ENCODE measurements at regions not wholly inside any gene's neighbourhood (a gene's known extent, or its start where the extent isn't known, plus 50 kb on each side); places are given as distances from the start of the nearest gene placed in this dataset.

- no peak for DNase-seq
Measured at GRCh38 chr18:46329736-46330246, 225.6 kb downstream of the HAUS1 start.

- DNase-seq = no peak
Measured at GRCh38 chr18:46331316-46331715, 227.1 kb downstream of the HAUS1 start.

GRCh38 chr18:46332286-46332801 lies 228.2 kb downstream of the HAUS1 start:
- DNase-seq = no peak

GRCh38 chr18:46332921-46333341 lies 228.7 kb downstream of the HAUS1 start:
- peak; percentile 17 for DNase-seq

GRCh38 chr18:46333431-46334135 lies 229.4 kb downstream of the HAUS1 start:
- DNase-seq = peak; percentile 45

- DNase-seq = peak; percentile 39
Measured at GRCh38 chr18:46334868-46335281, 230.7 kb downstream of the HAUS1 start.

- no peak for DNase-seq
Measured at GRCh38 chr18:46335534-46336101, 231.4 kb downstream of the HAUS1 start.

GRCh38 chr18:46336278-46337111 lies 232.3 kb downstream of the HAUS1 start:
- DNase-seq = no peak

GRCh38 chr18:46337271-46337670 lies 233.1 kb downstream of the HAUS1 start:
- DNase-seq = no peak

GRCh38 chr18:46338205-46338604 lies 234.0 kb downstream of the HAUS1 start:
- DNase-seq = no peak

GRCh38 chr18:46338766-46339165 lies 234.6 kb downstream of the HAUS1 start:
- DNase-seq = no peak

- no peak for DNase-seq
Measured at GRCh38 chr18:46340716-46341115, 236.5 kb downstream of the HAUS1 start.

- DNase-seq = no peak
Measured at GRCh38 chr18:46341986-46342525, 237.9 kb downstream of the HAUS1 start.

GRCh38 chr18:46343456-46343855 lies 239.3 kb downstream of the HAUS1 start:
- no peak for DNase-seq

GRCh38 chr18:46343931-46344372 lies 239.8 kb downstream of the HAUS1 start:
- DNase-seq = peak; percentile 68

GRCh38 chr18:46344416-46345180 lies 240.4 kb downstream of the HAUS1 start:
- DNase-seq = no peak

GRCh38 chr18:46345181-46345465 lies 240.9 kb downstream of the HAUS1 start:
- DNase-seq = no peak

- no peak for DNase-seq
Measured at GRCh38 chr18:46346213-46346612, 242.0 kb downstream of the HAUS1 start.

GRCh38 chr18:46346896-46347630 lies 242.9 kb downstream of the HAUS1 start:
- DNase-seq = no peak

GRCh38 chr18:46350598-46351159 lies 246.5 kb downstream of the HAUS1 start:
- no peak for DNase-seq

- peak; percentile 10 for DNase-seq
Measured at GRCh38 chr18:46352520-46353250, 248.5 kb downstream of the HAUS1 start.

Measured in activated CD4-positive, alpha-beta T cell treated with anti-CD3 and anti-CD28 coated beads for 48 hours (primary cell).